Medulla oblongata (tissue), 1 donor: ENCODE measurements at regions not wholly inside any gene's neighbourhood (a gene's known extent, or its start where the extent isn't known, plus 50 kb on each side); places are given as distances from the start of the nearest gene placed in this dataset.
A peak's percentile ranks its signal among the peaks of the same experiment; 100 is the strongest.
"Not testable (repeated sequence)": the region's sequence is repeated elsewhere in the genome, so short reads cannot be mapped to it uniquely, and the experiment has no call there.

Experiments used
- DNase-seq: peaks from one replicate; pipeline ENCODE4 v3.0.0-alpha.2; 2015; ENCODE audit errors: extremely low spot score

DNA sequence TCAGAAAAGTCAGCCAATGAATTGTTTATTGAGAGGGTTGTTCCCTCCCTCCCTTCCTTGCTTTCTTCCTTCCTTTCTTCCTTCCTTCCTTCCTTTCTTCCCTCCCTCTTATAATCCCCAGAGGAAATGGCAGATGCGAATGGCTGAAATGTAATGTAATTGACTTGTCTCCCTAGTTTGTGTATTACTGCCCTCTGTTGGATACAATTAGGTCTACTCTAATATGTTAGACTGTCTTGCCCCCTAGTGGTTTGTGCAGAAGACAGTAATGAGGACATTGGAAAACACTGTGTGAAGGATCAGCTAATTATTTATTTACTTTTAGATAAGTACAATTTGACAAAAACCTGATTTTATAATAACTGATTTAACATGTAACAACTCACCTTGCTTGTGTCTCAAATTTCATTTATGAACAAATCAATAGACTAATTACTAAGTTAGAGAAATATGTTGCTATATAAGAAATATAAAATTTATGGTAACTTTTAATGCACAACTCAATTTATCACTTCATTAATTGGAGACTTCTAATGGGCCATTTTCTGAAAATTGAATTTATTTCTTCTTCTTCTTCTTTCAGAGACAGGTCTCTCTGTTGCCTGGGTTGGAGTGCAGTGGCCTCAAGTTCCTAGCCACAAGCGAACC is 229.8 kb upstream of the LRIG3 start:
- peak; percentile 90 for DNase-seq

DNA sequence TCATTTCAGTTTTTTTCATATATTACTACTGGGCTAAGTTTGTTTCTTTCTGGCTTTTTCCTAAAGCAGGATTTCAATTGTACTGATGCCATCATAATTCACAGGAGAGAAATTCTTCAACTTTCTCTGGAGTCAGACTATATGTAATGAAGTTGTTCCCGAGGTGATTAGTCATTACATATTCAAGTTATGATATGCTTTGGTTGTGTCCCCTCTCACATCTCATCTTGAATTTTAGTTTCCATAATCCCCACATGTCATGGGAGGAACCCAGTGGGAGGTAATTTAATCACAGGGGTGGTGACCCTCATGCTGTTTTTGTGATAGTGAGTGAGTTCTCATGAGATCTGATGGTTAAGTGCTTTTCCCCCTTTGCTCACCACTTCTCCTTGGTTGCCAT is 227.5 kb upstream of the LRIG3 start:
- no peak for DNase-seq

DNA sequence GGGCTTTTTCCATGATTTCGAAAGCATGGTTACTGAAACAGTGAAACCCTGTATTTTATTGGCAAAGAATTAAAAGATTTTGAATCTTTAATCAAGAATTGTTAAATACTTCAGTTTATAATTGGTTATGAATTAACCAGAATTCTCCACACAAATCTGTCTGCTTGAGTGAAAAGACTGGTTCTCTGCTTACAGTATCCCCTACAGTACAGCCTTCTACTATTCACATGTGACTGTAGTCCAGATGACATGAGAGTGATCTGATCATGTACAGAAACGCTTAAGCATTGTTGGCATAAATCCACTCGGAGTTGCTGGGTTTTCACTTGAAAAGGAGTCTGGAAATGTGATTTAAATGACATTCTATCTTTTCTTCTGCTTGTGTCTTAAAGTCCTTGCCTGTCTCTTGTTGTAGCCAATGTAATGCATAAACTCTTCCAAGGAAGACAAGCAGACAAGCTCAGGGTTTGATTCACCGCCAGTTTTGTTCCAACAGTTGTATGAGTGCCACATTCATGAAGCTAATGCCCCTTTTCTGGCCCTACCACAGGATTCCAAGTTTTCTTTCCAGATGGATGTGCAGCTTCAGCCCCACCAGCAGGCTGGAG is 222.0 kb upstream of the LRIG3 start:
- DNase-seq = peak; percentile 26

DNA sequence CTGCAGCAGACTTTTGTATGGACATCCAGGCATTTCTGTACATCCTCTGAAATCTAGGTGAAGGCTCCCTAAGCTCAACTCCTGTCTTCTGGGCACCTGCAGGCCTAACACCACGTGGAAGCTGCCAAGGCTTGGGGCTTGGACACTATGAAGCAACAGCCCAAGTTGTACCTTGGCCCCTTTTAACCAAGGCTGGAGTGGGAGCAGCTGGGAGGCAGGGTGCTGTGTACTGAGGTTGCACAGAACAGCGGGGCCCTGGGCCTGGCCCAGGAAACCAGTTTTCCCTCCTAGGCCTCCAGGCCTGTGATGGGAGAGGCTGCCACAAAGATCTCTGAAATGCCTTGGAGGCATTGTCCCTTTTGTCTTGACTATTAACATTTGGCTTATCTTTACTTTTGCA is 214.4 kb upstream of the LRIG3 start:
- no peak for DNase-seq

DNA sequence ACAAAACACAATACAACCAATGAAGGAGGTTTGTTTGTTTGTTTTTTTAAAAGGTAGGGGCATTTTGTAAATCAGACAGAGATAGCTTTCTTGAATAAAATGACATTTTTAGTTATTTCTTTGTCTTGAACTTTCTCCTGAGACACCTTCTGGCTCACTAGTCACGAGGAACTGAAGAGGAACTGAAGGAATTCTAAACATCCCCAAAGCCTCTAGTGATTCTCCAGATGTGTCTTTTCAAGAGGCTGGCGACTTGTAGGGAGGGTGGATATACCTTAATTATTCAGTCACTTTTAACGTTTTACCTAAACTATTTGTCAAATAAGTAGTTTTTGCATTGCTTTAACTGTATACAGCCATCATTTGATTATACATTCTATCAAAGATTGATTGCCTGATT is 211.2 kb upstream of the LRIG3 start:
- no peak for DNase-seq

DNA sequence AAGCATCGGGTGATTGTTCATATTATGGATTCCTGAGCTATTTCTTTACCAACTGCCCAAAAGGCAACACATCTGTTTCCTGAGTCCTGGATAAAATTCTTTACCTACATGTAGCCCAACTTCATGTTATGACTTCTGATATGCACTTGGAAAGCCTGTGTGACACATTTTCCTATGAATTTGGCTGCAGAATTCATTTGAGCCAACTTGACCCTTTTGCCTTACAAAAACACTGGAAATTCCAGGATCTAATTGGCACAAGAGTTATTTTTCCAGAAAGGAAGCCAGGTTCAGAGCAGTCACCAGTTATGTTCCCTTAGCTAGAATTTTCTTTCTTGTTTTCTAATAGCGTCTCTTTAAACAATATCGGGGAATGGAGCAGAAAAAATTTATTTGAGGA is 202.5 kb upstream of the LRIG3 start:
- DNase-seq = no peak

DNA sequence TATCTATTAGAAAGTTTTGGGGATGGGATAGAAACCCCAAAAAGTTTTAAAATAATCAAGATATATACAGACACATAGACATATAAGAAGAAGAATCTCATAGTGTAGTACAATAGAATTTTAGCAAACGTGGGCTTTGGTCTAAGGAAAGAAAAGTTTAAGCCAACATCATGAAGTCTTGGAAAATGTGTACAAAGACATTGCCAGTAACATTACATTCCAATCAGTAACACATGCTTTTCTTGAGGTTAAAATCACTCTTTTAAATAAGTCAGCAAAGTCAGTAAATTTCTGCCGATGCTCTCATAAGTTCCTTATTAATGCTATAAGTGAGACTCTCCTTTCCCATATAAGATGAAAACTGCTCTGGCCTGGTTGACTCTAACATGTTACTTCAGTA is 201.1 kb upstream of the LRIG3 start:
- DNase-seq = no peak

DNA sequence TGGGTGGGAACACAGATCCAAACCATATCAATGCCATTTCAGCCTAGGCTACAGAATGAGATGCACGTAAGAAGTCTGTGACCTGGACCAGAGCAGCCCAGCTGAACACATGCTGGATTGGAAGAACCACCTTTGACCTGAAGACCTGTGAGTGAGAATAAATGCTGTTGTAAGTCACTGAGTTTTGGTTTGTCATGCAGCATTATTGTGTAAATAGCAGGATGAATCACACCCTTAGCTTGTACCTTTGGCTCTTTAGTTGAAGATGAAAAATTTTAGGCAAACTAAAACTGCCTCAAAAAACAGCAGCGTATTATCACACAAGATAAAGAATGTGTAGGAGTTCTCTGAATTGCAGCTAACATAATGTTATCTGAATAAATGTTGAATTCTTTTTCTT is 199.4 kb upstream of the LRIG3 start:
- no peak for DNase-seq

DNA sequence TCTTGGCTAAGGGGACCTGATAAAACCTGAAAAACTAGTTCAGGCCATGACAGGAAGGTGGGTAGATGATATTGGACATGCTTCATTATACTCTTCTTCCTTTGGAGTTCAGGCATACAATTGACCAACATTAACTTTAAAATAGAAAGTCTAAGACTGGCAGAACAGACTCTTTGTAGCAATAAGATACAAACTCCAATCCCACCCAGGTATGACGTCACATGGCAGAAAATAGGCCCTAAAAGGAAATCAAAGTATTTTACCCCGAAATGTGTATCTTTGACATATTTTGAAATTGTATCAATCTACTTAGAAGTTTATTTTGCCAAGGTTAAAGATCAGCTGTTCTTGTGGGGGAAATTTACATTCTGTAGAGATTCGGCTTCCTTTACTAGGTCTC is 198.1 kb upstream of the LRIG3 start:
- no peak for DNase-seq

DNA sequence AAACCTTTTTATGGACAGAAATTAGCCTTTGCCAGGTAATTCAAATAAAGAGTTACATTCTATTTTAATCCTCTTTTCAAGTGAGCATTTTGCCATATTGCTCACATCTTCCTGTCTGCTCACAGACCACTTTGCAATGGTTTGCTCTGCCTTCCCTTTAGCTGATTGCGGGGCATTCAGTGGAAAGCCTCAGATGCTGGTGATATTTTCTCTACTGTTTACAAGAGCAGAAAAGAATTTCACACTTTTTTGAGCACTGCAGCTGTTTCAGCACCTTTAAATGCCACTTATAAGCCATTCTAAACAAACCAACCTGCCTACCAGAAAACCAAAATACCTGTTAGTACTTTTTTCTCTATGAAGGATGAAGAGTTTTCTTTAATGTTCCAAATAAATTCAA is 195.7 kb upstream of the LRIG3 start:
- no peak for DNase-seq

DNA sequence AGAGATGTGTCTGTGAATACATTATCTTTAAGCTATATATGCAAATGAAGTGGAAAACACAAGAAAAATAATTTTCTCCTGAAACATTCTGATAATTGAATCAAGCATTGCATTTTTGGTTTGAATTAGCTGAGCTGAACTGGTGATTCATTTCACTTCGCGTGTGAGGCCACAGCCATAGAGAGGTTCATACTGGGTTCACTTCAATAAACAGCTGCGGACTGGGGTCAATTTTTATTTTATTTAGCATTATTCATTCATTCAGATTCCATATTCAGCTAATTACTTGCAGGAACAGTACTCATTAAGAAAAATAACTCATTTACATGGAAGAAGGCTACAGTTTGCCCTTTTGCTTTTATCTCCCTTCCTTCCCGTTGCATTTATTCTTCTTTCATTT is 195.2 kb upstream of the LRIG3 start:
- no peak for DNase-seq

DNA sequence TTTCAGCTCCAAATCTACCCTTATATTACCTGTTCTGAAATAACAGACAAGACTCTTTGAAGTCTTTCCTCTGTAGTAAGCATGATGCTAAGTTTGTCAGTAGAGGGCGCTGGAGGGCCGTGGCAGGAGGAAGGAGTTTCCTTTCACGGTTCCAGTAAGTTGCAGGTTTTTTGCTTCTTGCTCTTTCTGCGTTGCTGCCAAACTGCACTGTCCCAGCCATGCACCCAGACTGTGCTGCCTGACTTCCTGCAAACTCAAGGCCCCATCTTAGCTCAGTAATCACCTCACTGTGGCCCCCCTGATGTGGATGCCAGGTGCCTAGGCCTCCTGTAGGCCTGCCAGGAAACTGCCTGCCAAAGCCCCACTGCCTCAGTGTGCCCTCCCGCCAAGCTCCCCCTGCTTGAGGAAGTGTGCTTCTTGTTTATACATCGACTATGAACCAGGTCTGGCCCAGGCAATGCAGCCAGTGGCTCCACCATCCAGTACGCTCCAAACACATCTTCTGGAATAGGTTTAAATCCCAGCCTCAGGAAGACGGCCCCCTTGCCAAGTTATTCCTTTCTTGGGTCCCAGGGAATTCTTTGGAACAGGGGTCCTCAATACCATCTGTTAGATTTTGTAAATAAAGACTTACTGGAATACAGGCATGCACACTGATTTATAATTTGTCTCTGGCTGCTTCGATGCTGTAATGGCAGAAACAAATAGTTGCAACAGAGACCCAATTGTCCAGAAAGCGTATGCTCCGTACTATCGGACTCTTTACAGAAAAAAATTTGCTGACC is 193.7 kb upstream of the LRIG3 start:
- DNase-seq = peak; percentile 88

DNA sequence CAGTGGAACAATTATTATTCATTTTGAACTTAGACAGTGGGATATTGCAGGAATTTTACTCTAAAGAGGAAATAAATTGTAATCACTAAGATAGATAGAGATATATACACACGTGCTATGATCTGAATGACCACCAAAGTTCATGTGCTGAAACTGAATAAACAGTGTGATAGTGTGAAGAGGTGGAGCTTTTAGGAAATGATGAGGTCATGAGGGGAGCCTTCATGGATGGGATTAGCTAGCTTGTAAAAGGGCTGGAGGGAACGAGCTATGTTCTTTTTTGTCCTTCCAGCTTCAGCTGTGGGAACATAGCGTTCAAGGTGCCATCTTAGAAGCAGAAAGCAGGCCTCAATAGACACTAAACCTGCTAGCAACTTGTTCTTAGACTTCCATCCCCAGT is 191.5 kb upstream of the LRIG3 start:
- no peak for DNase-seq

DNA sequence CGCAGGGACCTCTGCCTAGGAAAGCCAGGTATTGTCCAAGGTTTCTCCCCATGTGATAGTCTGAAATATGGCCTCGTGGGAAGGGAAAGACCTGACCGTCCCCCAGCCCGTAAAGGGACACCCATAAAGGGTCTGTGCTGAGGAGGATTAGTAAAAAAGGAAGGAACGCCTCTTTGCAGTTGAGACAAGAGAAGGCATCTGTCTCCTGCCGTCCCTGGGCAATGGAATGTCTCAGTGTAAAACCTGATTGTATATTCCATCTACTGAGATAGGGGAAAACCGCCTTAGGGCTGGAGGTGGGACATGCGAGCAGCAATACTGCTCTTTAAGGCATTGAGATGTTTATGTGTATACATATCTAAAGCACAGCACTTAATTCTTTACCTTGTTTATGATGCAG is 188.2 kb upstream of the LRIG3 start:
- DNase-seq = not testable (repeated sequence)

DNA sequence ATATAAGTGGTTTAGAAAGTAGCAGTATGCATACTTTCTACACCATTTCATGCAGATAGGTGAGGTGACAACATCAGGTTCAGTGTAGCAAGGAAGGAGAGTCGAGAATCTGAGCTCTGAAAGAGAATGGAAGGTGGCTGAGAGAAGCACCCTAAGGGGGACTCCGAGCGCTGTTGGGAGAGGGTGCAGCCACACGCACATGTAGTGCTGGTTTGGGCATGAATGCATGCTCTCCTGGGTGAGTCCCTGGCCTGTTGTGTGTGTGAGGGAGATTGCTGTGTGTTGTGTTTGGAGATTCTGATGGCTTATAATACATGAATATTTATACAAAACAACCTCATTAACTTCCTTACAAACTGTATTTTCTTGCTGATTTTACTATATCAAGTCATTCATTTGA is 180.3 kb upstream of the LRIG3 start:
- DNase-seq = no peak

DNA sequence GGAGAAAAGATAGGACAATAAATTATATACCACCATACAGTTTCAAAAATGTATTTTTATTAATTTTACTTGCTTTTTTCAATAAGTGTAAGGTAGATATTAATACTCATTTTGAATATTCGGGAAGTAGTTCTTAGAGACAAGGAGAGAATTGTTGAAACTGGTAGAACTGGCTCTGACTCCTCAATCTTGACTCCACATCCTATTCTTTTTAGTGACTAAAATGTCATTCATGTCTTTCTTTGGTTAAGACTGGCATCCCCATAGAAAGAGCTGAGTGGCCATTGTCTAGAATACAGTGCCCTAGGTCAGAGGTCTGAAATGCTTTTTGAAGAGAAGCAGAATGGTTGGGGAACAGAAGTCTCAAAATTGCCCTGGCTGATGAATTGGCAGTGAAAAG is 177.6 kb upstream of the LRIG3 start:
- no peak for DNase-seq

DNA sequence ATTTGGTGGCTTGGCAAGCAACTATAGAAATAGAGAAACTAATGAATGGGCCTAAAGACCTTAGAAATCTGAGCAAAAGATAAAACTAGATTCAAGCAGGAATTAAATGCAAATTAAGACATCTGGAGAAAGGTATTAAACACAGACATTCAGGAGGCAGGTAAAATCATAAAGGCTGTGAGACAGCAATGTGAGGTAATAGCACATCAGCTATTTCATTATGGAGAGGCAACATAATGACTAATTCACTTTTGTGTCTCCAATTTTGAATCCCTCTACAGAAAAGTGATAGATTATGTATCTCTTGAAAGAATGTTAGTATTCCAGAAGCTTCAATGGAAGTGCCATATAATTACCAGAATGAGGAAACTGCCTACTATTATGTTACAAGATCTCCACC is 175.9 kb upstream of the LRIG3 start:
- no peak for DNase-seq

DNA sequence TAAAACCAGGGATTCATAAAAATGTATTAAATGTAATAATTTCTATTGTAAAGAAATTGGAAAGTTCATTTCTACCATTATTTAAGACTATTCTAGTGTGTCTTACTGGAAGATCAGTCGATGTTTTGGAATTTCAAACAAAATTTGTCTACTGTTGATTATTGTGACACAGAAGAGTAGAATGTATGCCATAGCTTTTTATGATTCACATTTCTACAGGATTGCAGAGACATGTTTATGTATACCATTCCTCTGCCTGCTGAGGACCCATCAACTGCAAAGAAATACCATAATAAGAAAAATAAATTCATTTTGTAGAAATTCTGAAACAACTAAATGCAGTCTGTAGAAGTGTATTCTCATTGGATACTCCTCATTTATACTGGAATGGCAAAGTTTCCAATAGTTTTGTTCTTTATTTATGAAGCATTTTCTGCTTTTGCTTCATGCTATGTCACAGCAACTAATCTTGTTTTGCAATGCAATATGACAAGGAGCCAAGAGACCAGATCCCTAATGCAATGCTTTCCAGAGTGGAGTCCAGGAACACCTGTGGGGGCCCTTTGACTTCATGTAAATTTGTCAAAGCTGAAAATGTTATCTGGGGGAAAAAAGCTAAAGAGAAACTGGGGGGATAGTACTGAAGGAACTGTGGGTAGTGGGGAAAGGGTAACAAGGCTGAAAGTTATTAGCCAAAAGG is 172.9 kb upstream of the LRIG3 start:
- no peak for DNase-seq

DNA sequence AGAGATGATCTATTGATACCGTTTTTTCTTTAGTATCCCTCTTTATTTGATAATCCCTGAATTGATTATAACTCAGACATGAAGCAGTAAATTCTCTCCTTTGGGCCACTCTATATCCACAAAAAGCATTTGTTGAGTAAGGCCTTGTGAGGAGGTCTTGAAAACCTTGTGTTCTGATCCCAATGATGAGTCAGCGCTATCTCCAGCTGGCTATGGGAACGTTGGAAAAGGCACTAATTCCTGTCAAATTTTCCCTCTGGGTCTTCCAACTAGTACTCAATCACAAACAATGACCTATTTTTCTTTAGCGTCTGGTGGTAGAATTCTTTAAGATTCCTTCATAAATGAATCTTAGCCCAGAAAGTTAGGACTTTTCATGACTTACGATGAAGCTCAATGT is 168.4 kb upstream of the LRIG3 start:
- DNase-seq = no peak

DNA sequence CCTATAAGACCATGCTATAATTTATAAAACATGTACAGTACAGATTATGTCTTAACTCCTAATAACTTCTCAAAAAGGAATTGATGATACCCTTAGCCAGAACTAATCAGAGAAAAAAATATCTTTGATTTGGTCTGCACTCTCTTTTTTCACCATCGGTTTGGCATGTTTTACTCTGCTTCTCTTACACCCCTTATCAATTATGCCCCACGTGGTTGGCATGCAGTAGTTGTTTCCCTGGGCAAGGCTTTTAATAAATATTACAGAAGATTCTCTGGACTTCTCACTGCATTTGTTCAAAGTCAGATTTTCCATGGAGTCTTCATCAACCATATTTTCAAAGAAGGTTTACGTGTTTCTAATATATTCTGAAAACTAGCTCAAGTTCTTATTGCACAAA is 167.4 kb upstream of the LRIG3 start:
- no peak for DNase-seq

DNA sequence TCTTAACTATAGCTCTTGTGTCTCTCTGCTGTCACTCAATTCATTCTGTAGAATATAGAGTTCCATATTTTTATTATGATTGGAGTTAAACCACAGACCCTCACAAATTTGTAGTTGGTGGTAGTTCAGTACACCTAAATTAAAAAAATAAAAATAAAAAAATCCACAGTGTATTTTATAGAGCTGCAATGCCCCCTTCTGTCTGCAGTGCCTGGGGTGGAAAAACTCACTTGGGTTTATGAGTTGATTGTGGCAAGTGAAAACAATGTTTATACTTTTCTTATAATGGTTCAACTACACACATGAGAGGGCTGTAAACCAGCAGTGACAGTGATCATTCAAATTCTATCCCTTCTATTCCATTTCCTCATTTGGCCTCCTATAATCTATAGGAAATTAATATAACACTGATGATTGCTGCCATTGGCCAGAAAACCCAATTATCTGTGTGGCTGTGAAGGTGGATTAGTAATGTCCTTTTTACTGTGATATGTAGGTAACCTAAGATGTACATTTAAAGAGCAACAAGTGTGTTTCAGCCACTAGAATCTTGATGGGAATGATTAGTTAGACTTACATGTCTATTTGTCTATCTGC is 166.9 kb upstream of the LRIG3 start:
- DNase-seq = no peak

DNA sequence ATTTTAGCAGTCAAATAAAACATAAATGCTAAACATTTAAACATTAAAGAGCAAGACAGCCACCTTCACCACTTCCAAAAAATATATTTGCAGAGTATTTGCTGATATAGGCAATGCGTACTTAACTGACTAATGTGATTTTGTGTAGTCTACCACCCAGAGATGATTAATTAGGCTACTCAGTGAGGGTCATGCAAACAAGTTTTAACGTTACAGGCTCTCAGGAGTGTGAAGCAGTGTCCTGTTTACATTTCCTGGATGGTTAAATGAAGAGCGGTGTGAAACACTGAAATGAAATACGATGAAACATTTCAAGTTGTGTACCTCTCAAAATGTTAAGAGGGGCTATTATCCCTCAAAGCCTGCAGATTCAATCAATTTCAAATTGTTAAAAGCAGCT is 165.8 kb upstream of the LRIG3 start:
- no peak for DNase-seq
